ENCODE measurements at regions not wholly inside any gene's neighbourhood (a gene's known extent, or its start where the extent isn't known, plus 50 kb on each side); places are given as distances from the start of the nearest gene placed in this dataset.
A peak's percentile ranks its signal among the peaks of the same experiment; 100 is the strongest.

DNA sequence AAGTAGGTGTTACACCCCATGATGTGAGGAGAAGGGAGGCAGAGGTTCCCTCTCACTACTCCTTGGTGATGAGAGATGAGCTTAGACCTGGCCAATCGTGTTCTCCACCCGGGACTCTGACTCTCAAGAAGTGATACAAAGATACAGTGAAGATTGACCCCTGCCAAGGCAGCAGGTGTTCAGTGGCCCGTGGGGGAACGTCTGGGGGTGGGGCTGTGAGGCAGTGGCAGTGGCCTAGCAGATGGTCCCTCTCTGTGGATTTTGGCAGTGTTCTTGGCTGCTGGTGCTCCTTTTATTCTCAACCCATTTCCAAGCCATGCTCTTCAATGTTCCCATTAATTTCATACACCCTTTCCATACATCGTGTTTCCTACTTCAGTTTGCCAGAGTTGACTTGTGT, 120.4 kb upstream of the NEDD4L start:
- CTCF ChIA-PET = no interaction called here
- 71% methylated on average over 5 of the region's 5 CpGs for WGBS (ENCODE audit: missing lambda C conversion rate)

DNA sequence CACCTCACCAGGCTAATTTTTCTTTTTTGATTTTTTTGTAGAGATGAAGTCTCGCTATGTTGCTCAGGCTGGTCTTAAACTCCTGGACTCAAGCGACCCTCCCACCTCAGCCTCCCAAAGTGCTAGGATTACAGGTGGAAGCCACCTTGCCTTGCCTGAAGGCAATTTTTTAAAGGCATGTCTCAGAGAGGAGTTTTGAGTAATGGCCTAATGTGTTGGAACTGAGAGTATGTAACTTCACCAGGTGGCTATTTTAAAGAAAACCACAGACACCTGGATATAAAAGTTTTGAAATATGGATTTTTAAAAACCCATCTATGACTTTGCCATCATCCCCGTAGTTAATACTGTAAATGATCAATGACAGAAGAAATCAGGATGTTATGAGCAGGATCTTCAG, 119.8 kb upstream of the ATP8B1 start:
- ATAC-seq (no peak), FAIRE-seq (no peak), DNase-seq (ENCODE audit: low read depth in 1 of 2, low spot score in 1 of 2) (no peak)
- TF ChIP-seq JUN (IDR thresholded peaks at IDR 0.05) = no peak
- WGBS (ENCODE audit: missing lambda C conversion rate) = 90% methylated on average over 3 of the region's 3 CpGs
- no peaks in the 10 kb centered on the region for H3K9me3 ChIP-seq
- POLR2A ChIA-PET = no interaction called here
- H3K4me2 ChIP-seq = no peak overlapping the region
- no peak overlapping the region for H3K4me3 ChIP-seq
- CTCF ChIA-PET = interaction anchor here (0.8 kb wide), 1 partner anchor 13 kb away, joined by 3 read pairs; no protein-coding TSS in a partner anchor
- peak overlapping the region in 1 of 2 experiments; percentile 45; a peak in 2 of 6 replicates for H3K27ac ChIP-seq
- peaks cover 17% of the 10 kb centered on the region for H3K4me1 ChIP-seq

More for the DNA sequence above, 120.4 kb upstream of the NEDD4L start:
- no peak for ATAC-seq
- TF ChIP-seq CHD2 (IDR thresholded peaks at IDR 0.05; ENCODE audit: low read length, partially characterized antibody) (no peak), ZFP36 (IDR thresholded peaks at IDR 0.05; ENCODE audit: borderline replicate concordance, partially characterized antibody) (no peak), GATA3 (IDR thresholded peaks at IDR 0.05; ENCODE audit: borderline replicate concordance) (no peak), PHF8 (IDR thresholded peaks at IDR 0.05; ENCODE audit: borderline replicate concordance, low read depth) (no peak), TFCP2L1 (CRISPR knock-in tag; IDR thresholded peaks at IDR 0.05) (no peak)
- TF ChIP-seq, protein P1, sequence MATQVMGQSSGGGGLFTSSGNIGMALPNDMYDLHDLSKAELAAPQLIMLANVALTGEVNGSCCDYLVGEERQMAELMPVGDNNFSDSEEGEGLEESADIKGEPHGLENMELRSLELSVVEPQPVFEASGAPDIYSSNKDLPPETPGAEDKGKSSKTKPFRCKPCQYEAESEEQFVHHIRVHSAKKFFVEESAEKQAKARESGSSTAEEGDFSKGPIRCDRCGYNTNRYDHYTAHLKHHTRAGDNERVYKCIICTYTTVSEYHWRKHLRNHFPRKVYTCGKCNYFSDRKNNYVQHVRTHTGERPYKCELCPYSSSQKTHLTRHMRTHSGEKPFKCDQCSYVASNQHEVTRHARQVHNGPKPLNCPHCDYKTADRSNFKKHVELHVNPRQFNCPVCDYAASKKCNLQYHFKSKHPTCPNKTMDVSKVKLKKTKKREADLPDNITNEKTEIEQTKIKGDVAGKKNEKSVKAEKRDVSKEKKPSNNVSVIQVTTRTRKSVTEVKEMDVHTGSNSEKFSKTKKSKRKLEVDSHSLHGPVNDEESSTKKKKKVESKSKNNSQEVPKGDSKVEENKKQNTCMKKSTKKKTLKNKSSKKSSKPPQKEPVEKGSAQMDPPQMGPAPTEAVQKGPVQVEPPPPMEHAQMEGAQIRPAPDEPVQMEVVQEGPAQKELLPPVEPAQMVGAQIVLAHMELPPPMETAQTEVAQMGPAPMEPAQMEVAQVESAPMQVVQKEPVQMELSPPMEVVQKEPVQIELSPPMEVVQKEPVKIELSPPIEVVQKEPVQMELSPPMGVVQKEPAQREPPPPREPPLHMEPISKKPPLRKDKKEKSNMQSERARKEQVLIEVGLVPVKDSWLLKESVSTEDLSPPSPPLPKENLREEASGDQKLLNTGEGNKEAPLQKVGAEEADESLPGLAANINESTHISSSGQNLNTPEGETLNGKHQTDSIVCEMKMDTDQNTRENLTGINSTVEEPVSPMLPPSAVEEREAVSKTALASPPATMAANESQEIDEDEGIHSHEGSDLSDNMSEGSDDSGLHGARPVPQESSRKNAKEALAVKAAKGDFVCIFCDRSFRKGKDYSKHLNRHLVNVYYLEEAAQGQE (IDR thresholded peaks at IDR 0.05) = no peak
- TF ChIP-seq, protein P2, sequence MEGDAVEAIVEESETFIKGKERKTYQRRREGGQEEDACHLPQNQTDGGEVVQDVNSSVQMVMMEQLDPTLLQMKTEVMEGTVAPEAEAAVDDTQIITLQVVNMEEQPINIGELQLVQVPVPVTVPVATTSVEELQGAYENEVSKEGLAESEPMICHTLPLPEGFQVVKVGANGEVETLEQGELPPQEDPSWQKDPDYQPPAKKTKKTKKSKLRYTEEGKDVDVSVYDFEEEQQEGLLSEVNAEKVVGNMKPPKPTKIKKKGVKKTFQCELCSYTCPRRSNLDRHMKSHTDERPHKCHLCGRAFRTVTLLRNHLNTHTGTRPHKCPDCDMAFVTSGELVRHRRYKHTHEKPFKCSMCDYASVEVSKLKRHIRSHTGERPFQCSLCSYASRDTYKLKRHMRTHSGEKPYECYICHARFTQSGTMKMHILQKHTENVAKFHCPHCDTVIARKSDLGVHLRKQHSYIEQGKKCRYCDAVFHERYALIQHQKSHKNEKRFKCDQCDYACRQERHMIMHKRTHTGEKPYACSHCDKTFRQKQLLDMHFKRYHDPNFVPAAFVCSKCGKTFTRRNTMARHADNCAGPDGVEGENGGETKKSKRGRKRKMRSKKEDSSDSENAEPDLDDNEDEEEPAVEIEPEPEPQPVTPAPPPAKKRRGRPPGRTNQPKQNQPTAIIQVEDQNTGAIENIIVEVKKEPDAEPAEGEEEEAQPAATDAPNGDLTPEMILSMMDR (IDR thresholded peaks at IDR 0.05) = no peak
- POLR2A ChIA-PET = no interaction called here
- no peak for DNase-seq (ENCODE audit: low read depth in 1 of 2, low spot score in 1 of 2)
- H3K4me1 ChIP-seq = peaks cover 17% of the 10 kb centered on the region
- H3K27ac ChIP-seq = peak overlapping the region; percentile 12 to 53; a peak in 2 of 6 replicates
- no peaks in the 10 kb centered on the region for H3K9me3 ChIP-seq
- H3K4me2 ChIP-seq = no peak overlapping the region
- no peak for FAIRE-seq
- H3K4me3 ChIP-seq = no peak overlapping the region

DNA sequence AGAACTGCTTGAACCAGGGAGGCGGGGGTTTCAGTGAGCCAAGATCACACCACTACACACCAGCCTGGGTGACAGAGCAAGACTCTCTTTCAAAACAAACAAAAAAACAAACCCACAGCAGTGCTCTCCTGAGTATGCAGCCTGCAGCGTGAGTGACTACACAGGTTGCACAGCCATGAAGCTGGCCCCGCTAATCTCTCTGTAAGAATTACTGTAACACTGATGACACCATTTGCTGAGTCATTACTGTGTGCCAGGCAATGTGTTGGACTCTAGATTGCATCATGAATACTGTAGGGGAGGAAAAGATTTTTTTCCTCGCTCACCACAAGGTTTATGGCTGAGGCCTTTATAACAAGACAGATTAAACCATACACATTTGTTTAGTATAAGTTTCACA, 118.6 kb upstream of the ATP8B1 start:
- CTCF ChIA-PET = interaction anchor here (1.0 kb wide), 2 partner anchors 9 to 37 kb away, joined by 4 read pairs; no protein-coding TSS in a partner anchor
- 90% methylated on average over 4 of the region's 4 CpGs for WGBS (ENCODE audit: missing lambda C conversion rate)

DNA sequence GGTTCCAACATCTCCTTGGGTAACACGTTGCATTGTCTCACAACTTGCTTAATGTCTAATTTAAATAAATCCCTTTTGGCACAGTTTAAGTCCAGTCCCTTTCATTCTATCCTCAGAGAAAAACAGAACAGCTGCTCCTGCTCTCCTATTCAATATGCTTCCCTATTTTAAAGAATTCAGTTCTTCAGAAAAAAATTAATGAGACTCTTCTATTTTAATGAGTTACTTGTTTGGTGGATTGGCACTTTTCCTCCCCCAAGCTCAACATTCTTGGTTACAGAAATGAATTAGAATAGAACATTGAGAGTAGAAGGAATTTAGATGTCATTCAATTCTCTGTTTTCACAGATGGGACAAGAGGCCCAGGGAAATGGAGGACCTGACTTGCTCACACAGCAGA, 116.9 kb upstream of the ATP8B1 start:
- ATAC-seq (no peak), DNase-seq (ENCODE audit: low read depth in 1 of 2, low spot score in 1 of 2) (no peak), FAIRE-seq (no peak)
- ChIA-PET POLR2A (no interaction called here), CTCF (interaction anchor here (0.7 to 1.3 kb wide), 2 partner anchors 8 to 127 kb away, joined by 3 to 4 read pairs; no protein-coding TSS in a partner anchor)
- no peak overlapping the region for H3K27ac ChIP-seq
- no peak overlapping the region for H3K4me2 ChIP-seq
- no peak overlapping the region for H3K4me3 ChIP-seq
- H3K9me3 ChIP-seq = no peaks in the 10 kb centered on the region
- WGBS (ENCODE audit: missing lambda C conversion rate) = 91% methylated on average over 1 of the region's 1 CpG
- peaks cover 6% of the 10 kb centered on the region; the same call in 1 of the 3 replicates for H3K4me1 ChIP-seq
- TF ChIP-seq ZSCAN20 (CRISPR knock-in tag; IDR thresholded peaks at IDR 0.05) (no peak), CEBPB (IDR thresholded peaks at IDR 0.05) (no peak), RFX5 (IDR thresholded peaks at IDR 0.05) (no peak), ESRRA (IDR thresholded peaks at IDR 0.05; ENCODE audit: borderline replicate concordance, low read length) (no peak), KDM5A (IDR thresholded peaks at IDR 0.05) (no peak), EHF (CRISPR knock-in tag; IDR thresholded peaks at IDR 0.05) (no peak), BHLHE40 (IDR thresholded peaks at IDR 0.05; ENCODE audit: low read depth, low read length) (no peak), SREBF2 (IDR thresholded peaks at IDR 0.05) (no peak), CBX2 (IDR thresholded peaks at IDR 0.05; ENCODE audit: borderline replicate concordance, low read depth) (no peak), HDAC2 (IDR thresholded peaks at IDR 0.05) (no peak), ZC3H11A (IDR thresholded peaks at IDR 0.05) (no peak), MYC (IDR thresholded peaks at IDR 0.05; ENCODE audit: borderline replicate concordance, low read length) (no peak)
- TF ChIP-seq, protein P3, sequence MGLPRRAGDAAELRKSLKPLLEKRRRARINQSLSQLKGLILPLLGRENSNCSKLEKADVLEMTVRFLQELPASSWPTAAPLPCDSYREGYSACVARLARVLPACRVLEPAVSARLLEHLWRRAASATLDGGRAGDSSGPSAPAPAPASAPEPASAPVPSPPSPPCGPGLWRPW (IDR thresholded peaks at IDR 0.05) = no peak
- TF ChIP-seq, protein P4, sequence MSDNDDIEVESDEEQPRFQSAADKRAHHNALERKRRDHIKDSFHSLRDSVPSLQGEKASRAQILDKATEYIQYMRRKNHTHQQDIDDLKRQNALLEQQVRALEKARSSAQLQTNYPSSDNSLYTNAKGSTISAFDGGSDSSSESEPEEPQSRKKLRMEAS (IDR thresholded peaks at IDR 0.05) = no peak
- TF ChIP-seq, protein P5, sequence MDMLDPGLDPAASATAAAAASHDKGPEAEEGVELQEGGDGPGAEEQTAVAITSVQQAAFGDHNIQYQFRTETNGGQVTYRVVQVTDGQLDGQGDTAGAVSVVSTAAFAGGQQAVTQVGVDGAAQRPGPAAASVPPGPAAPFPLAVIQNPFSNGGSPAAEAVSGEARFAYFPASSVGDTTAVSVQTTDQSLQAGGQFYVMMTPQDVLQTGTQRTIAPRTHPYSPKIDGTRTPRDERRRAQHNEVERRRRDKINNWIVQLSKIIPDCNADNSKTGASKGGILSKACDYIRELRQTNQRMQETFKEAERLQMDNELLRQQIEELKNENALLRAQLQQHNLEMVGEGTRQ (IDR thresholded peaks at IDR 0.05) = no peak

More for the DNA sequence above, 118.6 kb upstream of the ATP8B1 start:
- POLR2A ChIA-PET = no interaction called here
- no peak for ATAC-seq
- H3K9me3 ChIP-seq = no peaks in the 10 kb centered on the region
- H3K4me1 ChIP-seq = peaks cover 17% of the 10 kb centered on the region
- no peak for TF ChIP-seq TFCP2L1 (CRISPR knock-in tag; IDR thresholded peaks at IDR 0.05)
- peak; percentile 60 for TF ChIP-seq MAFK (IDR thresholded peaks at IDR 0.05; ENCODE audit: partially characterized antibody)
- TF ChIP-seq HDAC2 (IDR thresholded peaks at IDR 0.05) = no peak
- TF ChIP-seq SREBF2 (IDR thresholded peaks at IDR 0.05) = no peak
- peak; percentile 58; the same call in 1 of the 2 replicates for TF ChIP-seq NFE2L2 (conservative IDR thresholded peaks at IDR 0.05; ENCODE audit: low read length)
- TF ChIP-seq KDM1A (IDR thresholded peaks at IDR 0.05; ENCODE audit: low read depth) = no peak
- TF ChIP-seq EHF (CRISPR knock-in tag; IDR thresholded peaks at IDR 0.05) = no peak
- no peak for TF ChIP-seq RNF2 (IDR thresholded peaks at IDR 0.05; ENCODE audit: borderline replicate concordance, low read depth)
- no peak for TF ChIP-seq RAD21 (conservative IDR thresholded peaks at IDR 0.05 in 1 of 2, IDR thresholded peaks at IDR 0.05 in 1 of 2)
- TF ChIP-seq CHD4 (IDR thresholded peaks at IDR 0.05; ENCODE audit: borderline replicate concordance) = no peak
- TF ChIP-seq FOXS1 (CRISPR knock-in tag; IDR thresholded peaks at IDR 0.05) = no peak
- no peak for DNase-seq (ENCODE audit: low read depth in 1 of 2, low spot score in 1 of 2)
- FAIRE-seq = no peak
- H3K27ac ChIP-seq = peak overlapping the region; percentile 26 to 75; a peak in 4 of 6 replicates
- no peak overlapping the region for H3K4me2 ChIP-seq
- no peak overlapping the region for H3K4me3 ChIP-seq

Data from A549 (cell line).